Right kidney (tissue), 1 donor: ENCODE measurements at regions not wholly inside any gene's neighbourhood (a gene's known extent, or its start where the extent isn't known, plus 50 kb on each side); places are given as distances from the start of the nearest gene placed in this dataset.

Experiments
- DNase-seq: peaks from one replicate; pipeline ENCODE4 v3.0.0-alpha.2; 2016

- DNase-seq = no peak
These were observed 122.1 kb upstream of the DYNLRB2 start for GRCh38 chr16:80418517-80419355.

- no peak for DNase-seq
These were observed 123.0 kb upstream of the DYNLRB2 start for GRCh38 chr16:80417706-80418271.

- no peak for DNase-seq
These were observed 132.8 kb upstream of the DYNLRB2 start for GRCh38 chr16:80408014-80408413.

GRCh38 chr16:80407265-80407987 lies 133.4 kb upstream of the DYNLRB2 start:
- DNase-seq = peak; percentile 59

GRCh38 chr16:80404847-80405246 lies 135.9 kb upstream of the DYNLRB2 start:
- DNase-seq = no peak

- no peak for DNase-seq
These were observed 136.9 kb upstream of the DYNLRB2 start for GRCh38 chr16:80403894-80404293.

- DNase-seq = no peak
These were observed 149.8 kb upstream of the DYNLRB2 start for GRCh38 chr16:80390871-80391489.

- no peak for DNase-seq
These were observed 150.7 kb upstream of the DYNLRB2 start for GRCh38 chr16:80390046-80390445.

GRCh38 chr16:80389338-80389737 lies 151.5 kb upstream of the DYNLRB2 start:
- no peak for DNase-seq

GRCh38 chr16:80387318-80387921 lies 153.4 kb upstream of the DYNLRB2 start:
- DNase-seq = peak; percentile 44

- no peak for DNase-seq
These were observed 155.9 kb upstream of the DYNLRB2 start for GRCh38 chr16:80384862-80385261.

GRCh38 chr16:80380514-80380913 lies 160.3 kb upstream of the DYNLRB2 start:
- no peak for DNase-seq

GRCh38 chr16:80377096-80377956 lies 163.5 kb upstream of the DYNLRB2 start:
- DNase-seq = no peak

GRCh38 chr16:80375973-80376372 lies 164.8 kb upstream of the DYNLRB2 start:
- DNase-seq = no peak

GRCh38 chr16:80375513-80375912 lies 165.3 kb upstream of the DYNLRB2 start:
- DNase-seq = no peak

- no peak for DNase-seq
These were observed 168.5 kb upstream of the DYNLRB2 start for GRCh38 chr16:80372341-80372740.

GRCh38 chr16:80369138-80369958 lies 171.4 kb upstream of the DYNLRB2 start:
- peak; percentile 27 for DNase-seq

GRCh38 chr16:80367037-80367658 lies 173.6 kb upstream of the DYNLRB2 start:
- no peak for DNase-seq

GRCh38 chr16:80366023-80366422 lies 174.8 kb upstream of the DYNLRB2 start:
- no peak for DNase-seq

- no peak for DNase-seq
These were observed 178.0 kb upstream of the DYNLRB2 start for GRCh38 chr16:80362816-80363215.
